ENCODE measurements at regions not wholly inside any gene's neighbourhood (a gene's known extent, or its start where the extent isn't known, plus 50 kb on each side); places are given as distances from the start of the nearest gene placed in this dataset.

DNA sequence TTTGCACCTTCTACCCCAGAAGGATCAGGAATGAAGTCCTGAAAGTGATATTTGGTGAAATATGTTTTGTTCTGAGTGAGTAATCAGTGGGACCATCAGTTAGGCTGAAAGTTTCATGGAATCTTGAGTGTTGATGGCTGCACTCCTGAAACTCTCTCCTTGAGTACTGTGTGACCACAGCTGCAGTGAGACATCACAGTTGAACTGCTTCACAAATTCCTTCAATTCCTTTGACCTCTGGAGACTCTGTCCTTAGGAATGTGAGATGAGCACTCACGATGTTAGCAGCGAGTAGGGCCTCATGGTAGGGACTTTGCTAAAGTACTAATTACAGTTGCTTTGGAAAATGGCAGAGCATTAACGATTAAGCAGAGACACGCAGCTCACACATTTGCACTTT lies 142.9 kb upstream of the SLC4A4 start:
- TF ChIP-seq POLR2A (IDR thresholded peaks at IDR 0.05), result no peak
- TF ChIP-seq CTCF (IDR thresholded peaks at IDR 0.05), result no peak

Measured in tibial nerve (tissue), 3 donors.